Astrocyte of the hippocampus (primary cell): ENCODE measurements at regions not wholly inside any gene's neighbourhood (a gene's known extent, or its start where the extent isn't known, plus 50 kb on each side); places are given as distances from the start of the nearest gene placed in this dataset.
"Not testable (repeated sequence)": the region's sequence is repeated elsewhere in the genome, so short reads cannot be mapped to it uniquely, and the experiment has no call there.

ENCODE experiments used
- DNase-seq: peaks from one replicate; pipeline ENCODE4 v3.0.0; 2011; ENCODE audit warnings: low read depth, low spot score

DNA sequence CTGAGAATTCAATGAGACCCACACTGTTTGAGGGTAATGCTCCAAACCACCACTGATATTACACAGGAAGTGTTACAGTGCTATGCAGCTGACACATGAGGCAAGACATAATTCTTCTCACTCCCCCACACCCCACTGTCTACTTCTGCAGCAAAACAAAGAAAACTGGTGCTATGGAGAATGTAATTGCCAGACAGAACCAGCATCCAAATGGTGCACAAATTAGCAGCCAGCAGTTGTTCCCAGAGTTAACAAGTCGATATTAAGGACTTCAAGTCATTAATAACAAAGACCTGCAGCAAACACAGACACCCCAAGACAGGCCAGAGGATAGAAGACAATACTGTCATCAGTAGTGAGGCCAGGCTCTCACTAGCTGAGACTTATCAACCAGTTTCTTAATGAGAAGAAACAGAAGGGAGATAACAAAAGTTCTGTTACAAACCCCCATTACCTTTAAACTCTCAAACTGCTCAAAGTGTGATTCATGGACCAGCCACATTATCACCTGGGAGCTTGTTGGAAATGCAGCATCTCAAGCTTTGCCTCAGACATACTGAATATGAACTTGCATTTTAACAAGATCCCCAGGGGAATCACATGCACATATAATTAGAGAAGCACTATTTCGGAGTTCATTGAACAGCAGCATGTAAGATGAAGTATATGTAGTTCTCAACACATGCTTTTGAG lies 58.7 kb upstream of the FNDC3B start:
- DNase-seq: no peak

DNA sequence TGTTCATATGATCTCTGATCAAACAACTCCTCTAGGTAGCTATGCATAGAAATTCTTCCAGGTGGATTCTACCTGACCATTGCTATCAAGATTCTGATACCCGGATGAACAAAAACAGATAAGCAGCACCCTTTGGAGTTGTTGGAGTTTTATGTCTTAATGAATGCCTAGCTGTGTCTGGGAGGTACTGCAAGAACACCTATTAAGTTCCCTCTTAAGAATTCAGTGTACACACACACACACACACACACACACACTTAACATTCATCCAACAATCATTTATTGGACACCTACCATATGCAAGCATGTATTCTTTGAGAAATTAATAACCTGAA lies 58.1 kb upstream of the FNDC3B start:
- no peak for DNase-seq

DNA sequence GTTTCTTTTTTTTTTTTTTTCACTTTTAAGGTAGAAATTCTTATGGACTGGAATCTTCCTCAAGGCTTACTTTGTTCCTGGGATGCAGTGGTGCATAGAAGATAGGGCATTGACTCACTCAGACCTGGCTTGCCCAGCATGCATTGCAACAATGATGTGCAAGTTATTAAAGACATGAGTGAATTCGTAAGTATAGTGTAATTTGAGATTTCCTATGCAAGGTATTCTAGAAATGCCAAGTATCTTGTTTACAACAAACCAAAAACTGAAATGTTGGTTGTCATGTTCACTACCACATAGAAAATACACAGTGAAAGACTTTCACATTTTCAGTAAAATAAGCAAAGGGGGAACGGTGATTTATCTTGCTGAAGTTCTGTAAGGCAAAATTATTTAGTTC lies 56.5 kb upstream of the FNDC3B start:
- DNase-seq: peak; percentile 45

DNA sequence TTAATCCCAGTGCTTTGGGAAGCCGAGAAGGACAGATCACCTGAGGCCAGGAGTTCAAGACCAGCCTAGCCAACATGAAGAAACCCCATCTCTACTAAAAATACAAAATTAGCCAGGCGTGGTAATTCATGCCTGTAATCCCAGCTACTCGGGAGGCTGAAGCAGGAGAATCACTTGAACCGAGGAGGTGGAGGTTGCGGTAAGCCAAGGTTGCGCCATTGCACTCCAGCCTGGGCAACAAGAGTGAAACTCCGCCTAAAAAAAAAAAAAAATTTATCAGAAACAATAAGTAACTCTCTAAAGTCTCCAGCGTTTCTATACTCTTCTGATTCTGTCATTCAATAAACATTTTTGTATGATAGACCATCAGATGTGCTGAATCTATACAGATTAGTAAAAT lies 55.7 kb upstream of the FNDC3B start:
- not testable (repeated sequence) for DNase-seq

DNA sequence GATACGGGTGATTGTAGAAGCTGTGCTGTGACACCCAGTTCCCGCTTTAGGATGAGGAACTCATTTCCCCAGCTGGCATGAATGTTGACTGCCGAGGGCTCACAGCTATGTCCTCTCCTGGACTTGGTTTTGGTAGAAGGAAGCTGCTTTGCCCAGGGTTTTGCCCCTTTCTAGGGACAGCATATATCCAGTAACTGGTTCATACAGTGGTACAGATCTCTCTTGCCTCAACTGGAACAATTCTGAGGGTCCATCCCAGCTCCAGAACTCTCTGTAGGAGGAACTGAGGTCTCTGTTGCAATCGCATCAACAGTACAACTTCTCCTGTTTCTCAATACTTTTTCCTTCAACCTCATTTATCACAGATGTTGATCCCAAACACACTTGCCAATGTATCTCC lies 54.5 kb upstream of the FNDC3B start:
- no peak for DNase-seq

DNA sequence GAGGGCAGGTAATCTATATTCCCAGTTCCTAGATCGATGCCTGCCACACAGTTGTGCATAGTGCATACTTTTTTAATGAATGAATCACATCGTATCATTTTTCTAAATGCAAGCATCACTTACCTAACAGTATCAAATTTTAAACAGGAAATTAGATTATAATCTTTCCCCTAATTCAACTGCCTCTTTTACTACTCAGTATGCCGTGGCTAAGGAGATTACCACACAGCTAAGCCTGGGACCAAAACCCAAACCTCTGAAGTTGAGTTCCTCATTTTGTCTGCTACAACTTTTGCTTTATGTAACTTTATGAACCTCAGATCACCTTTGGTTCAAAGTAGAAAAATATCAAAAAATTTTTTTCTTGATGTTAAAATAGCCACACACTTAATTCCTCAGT lies 53.2 kb upstream of the FNDC3B start:
- DNase-seq: no peak

DNA sequence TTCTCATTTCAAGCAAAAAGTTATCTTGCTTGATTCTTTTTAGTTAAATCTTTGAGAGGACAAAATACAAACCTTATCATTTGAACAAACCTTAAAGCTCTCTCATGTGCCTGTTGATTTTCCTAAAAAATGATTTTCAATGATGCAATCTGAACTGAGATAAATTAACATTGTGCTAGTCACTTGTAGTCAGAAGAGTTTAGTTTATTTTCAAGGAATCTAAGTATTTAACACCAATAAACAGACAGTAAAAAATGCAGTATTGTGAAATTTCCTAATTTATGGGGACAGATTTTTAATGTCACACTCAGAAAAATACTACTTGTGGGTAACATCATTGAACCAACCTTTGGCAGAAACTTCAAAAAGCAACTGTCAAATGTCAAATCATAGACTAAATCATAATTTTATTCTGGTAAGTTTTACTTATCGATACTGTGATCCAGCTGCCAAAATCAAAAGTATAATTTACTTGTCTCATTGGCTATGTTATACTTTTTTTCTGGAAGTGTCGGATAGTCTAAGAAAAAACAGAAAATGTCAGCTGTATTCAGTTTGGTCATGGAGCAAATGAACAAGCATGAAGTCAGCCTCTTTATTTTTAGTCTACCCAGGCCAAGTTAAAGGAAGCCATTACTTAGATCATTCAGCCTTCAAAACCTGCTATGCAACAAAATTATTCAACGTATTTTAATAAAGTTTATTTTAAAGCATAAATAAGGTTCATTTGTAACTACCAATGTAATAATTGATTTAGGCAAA lies 52.4 kb upstream of the FNDC3B start:
- DNase-seq: no peak
